Heart right ventricle (tissue), 16 donors: ENCODE measurements at regions not wholly inside any gene's neighbourhood (a gene's known extent, or its start where the extent isn't known, plus 50 kb on each side); places are given as distances from the start of the nearest gene placed in this dataset.

Source experiments
- ATAC-seq, 8 donors: fragments of 200-7000 bp; cut with Tn5 transposase; one replicate each; pipeline ENCODE4 v1.9.1; 2020; ENCODE audit warnings: mild to moderate bottlenecking in 8 of 8, moderate library complexity in 8 of 8, moderate number of reproducible peaks in 1 of 8
- DNase-seq, 2 donors: peaks; one replicate each; pipeline ENCODE4 v3.0.0-alpha.2; 2020
- H3K27ac ChIP-seq, 10 donors: fragments of 200-600 bp; sonication (generic) in 2 of 10; one replicate each; pipeline versions ENCODE4 v1.5.0 to v1.8.0; 2020 to 2022; ENCODE audit warnings: mild to moderate bottlenecking in 3 of 10
- H3K27me3 ChIP-seq, 7 donors: fragments of 200-600 bp; one replicate each; pipeline ENCODE4 v1.8.0; 2021 to 2022; ENCODE audit warnings: mild to moderate bottlenecking in 2 of 7
- H3K36me3 ChIP-seq, 9 donors: fragments of 200-600 bp; sonication (generic) in 1 of 9; one replicate each; pipeline versions ENCODE4 v1.5.0 to v1.8.0; 2020 to 2022; ENCODE audit warnings: mild to moderate bottlenecking in 2 of 9
- H3K4me1 ChIP-seq, 9 donors: fragments of 200-600 bp; sonication (generic) in 1 of 9; one replicate each; pipeline versions ENCODE4 v1.5.0 to v1.8.0; 2020 to 2022; ENCODE audit warnings: mild to moderate bottlenecking in 4 of 9
- H3K4me3 ChIP-seq, 10 donors: fragments of 200-600 bp; sonication (generic) in 2 of 10; one replicate each; pipeline versions ENCODE4 v1.5.0 to v1.8.0; 2020 to 2022; ENCODE audit warnings: mild to moderate bottlenecking in 7 of 10, moderate library complexity in 2 of 10
- H3K9me3 ChIP-seq, 11 donors: fragments of 200-600 bp in 10 of 11; sonication (generic) in 2 of 11; one replicate each; pipeline versions ENCODE4 v1.5.0 to v1.8.0; 2013 to 2022; ENCODE audit warnings: mild to moderate bottlenecking in 2 of 11, control low read depth in 1 of 11, moderate library complexity in 1 of 11
- WGBS, 2 donors: extraction: QIAGEN DNeasy Blood & Tissue Kit; methylation state at CpG; one replicate each; pipeline ENCODE4 v1.1.7; 2013; ENCODE audit warnings: inconsistent platforms in 1 of 2; 5-methylcytosine and 5-hydroxymethylcytosine counted together
- intact Hi-C, 10 donors: fragments of 100-400 bp; cut with DNase I; formaldehyde crosslinking; loops; one replicate each; pipeline versions ENCODE4 v1.11.1 to v1.14.2; 2022
- TF ChIP-seq, protein P1 (sequence below), 9 donors: fragments of 200-600 bp; sonication (generic) in 2 of 9; IDR thresholded peaks; one replicate each; pipeline versions ENCODE4 v1.5.0 to v1.8.0; 2021 to 2022; ENCODE audit warnings: antibody characterized with exemption in 9 of 9, mild to moderate bottlenecking in 5 of 9, moderate library complexity in 1 of 9
- donor health status: Arrhythmogenic right ventricular cardiomyopathy.
- donor health status: ischemic (EF 13 %, LVEDD 7.1; RV severe dilation, severe dysfunction).
- donor health status: healthy with polysubstance abuse.
- donor health status: DM: no; HTN: yes; CAD: no.
- donor health status: DM: no; HTN: no; CAD: no.
- donor health status: ischemic (EF 25% LVEDD 6.9; RV normal size, moderate dysfunction).
- donor health status: ischemic (EF 25% LVEDD 5.7; RV mildly dilated, moderate dysfunction).
- donor health status: healthy.
- donor health status: DM: yes; HTN: yes; CAD: no.
- donor health status: Ischemic cardiomyopathy.
- donor health status: ischemic (EF 35%, LVEDD 5.7; RV mildly dilated, moderate dysfunction).
- donor health status: nonischemic (EF 11% LVEDD 7.7; RV severe dilation, severe dysfunction).
- donor health status: DM: yes; HTN: yes; CAD: no.
- donor health status: PGD.
- donor health status: ischemic (EF 29% LVEDD 5.4; RV normal size, mild dysfunction).
- donor health status: nonischemic (EF 23%, LVEDD 6.1; RV moderate dilation, normal function).

DNA sequence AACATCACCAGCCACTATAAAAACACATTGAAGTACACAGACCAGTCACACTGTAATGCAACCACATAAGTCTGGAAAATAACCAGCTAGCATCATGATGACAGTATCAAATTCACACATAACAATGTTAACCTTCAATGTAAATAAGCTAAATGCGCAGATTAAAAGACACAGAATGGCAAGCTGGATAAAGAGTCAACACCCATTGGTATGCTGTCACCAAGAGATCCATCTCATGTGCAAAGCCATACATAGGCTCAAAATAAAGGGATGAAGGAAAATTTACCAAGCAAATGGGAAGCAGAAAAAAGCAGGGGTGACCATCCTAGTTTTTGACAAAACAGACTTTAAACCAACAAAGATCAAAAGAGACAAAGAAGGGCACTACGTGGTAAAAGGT, 110.8 kb downstream of the NR4A2 start:
- no peak overlapping the region for H3K27ac ChIP-seq

DNA sequence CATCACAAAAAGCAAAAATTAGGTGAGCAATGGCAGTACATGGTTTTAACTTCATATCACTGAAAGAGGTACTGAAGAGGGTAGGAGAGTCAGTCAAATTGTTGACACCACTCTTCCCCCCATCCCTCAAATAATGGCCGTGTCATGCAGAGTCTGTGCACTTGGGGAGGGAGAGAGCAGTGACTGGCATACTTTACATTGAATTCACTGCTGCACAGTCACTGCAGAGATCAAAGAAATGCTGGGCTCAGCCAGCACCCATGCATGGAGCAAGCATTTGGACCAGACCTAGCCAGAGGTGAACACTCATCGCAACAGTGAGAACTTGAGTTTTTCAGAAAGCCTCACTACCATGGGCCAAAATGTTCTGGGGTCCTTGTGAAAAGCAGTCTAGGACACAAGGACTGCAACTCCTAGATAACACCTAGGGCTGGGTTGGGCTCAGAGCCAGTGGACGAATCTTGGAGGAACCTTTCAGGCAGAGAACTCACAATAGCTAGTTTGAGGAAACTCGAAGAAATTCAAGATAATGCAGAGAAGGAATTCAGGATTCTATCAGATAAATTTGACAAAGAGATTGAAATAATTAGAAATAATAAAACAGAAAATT, 112.9 kb downstream of the NR4A2 start:
- ATAC-seq, result no peak
- Histone ChIP-seq H3K27ac (no peak overlapping the region), H3K27me3 (peaks cover 0 to 5% (median 0%) of the 10 kb centered on the region in 7 donors), H3K36me3 (no peaks in the 10 kb centered on the region), H3K4me1 (no peaks in the 10 kb centered on the region), H3K4me3 (no peak overlapping the region), H3K9me3 (peaks cover 0 to 39% (median 3%) of the 10 kb centered on the region in 11 donors)
- 71 to 74% methylated on average over 4 of the region's 4 CpGs for WGBS, 2 donors
- no peak for DNase-seq
- TF ChIP-seq, protein P1, sequence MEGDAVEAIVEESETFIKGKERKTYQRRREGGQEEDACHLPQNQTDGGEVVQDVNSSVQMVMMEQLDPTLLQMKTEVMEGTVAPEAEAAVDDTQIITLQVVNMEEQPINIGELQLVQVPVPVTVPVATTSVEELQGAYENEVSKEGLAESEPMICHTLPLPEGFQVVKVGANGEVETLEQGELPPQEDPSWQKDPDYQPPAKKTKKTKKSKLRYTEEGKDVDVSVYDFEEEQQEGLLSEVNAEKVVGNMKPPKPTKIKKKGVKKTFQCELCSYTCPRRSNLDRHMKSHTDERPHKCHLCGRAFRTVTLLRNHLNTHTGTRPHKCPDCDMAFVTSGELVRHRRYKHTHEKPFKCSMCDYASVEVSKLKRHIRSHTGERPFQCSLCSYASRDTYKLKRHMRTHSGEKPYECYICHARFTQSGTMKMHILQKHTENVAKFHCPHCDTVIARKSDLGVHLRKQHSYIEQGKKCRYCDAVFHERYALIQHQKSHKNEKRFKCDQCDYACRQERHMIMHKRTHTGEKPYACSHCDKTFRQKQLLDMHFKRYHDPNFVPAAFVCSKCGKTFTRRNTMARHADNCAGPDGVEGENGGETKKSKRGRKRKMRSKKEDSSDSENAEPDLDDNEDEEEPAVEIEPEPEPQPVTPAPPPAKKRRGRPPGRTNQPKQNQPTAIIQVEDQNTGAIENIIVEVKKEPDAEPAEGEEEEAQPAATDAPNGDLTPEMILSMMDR (IDR thresholded peaks at IDR 0.05), result no peak
- intact Hi-C loops, result no loop called here

More for the DNA sequence above, 110.8 kb downstream of the NR4A2 start:
- TF ChIP-seq, protein P1 (IDR thresholded peaks at IDR 0.05), result no peak
- DNase-seq (no peak), ATAC-seq (no peak)
- Histone ChIP-seq H3K4me1 (no peaks in the 10 kb centered on the region), H3K36me3 (no peaks in the 10 kb centered on the region), H3K4me3 (no peak overlapping the region), H3K9me3 (peaks cover 0 to 46% (median 3%) of the 10 kb centered on the region in 11 donors), H3K27me3 (peaks cover 0 to 4% (median 0%) of the 10 kb centered on the region in 7 donors)
- WGBS, 2 donors, result 75 to 81% methylated on average over 2 of the region's 2 CpGs
- intact Hi-C loops, result no loop called here

DNA sequence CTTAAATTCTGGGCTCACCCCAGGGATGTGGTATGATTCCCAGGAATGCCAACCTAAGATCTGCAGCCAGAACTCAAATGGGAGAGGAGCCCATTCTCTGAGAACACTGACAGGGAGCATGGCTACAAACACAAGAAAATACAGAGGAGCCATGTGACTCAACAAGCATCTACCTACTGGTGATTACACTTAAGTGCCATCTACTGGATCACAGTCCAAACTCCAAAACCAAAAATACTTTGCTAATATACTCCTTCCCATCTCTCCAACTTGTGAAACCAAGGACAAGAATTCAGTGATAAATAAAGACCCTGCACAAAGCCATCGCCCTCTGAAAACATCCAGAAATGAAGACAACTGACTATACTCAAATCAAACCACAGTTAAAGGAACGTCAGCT, 116.9 kb downstream of the NR4A2 start:
- ATAC-seq, result no peak
- Histone ChIP-seq H3K36me3 (no peaks in the 10 kb centered on the region), H3K27ac (no peak overlapping the region), H3K27me3 (peaks cover 0 to 5% (median 0%) of the 10 kb centered on the region in 7 donors), H3K4me3 (no peak overlapping the region), H3K4me1 (no peaks in the 10 kb centered on the region), H3K9me3 (peaks cover 0 to under 1% (median 0%) of the 10 kb centered on the region in 11 donors)
- TF ChIP-seq, protein P1 (IDR thresholded peaks at IDR 0.05), result no peak
- intact Hi-C loops, result no loop called here
- no peak for DNase-seq
- 37 to 40% methylated on average over 2 of the region's 2 CpGs for WGBS, 2 donors

DNA sequence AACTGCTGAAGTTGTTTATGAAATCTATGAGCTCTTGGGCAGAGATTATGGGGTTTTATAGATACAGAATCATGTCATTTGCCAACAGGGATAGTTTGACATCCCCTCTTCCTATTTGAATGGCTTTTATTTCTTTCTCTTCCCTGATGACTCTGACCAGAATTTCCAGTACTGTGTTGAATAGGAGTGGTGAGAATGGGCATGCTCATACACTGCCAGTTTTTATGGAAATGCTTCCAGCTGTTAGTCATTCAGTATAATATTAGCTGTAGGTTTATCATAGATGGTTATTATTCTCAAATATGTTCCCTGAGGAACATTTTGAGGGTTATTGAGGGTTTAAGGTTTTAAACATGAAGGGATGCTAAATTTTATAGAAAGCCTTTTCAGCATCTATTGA, 121.2 kb downstream of the NR4A2 start:
- DNase-seq (no peak), ATAC-seq (no peak)
- H3K27me3 ChIP-seq, result peaks cover 0 to 5% (median 0%) of the 10 kb centered on the region in 7 donors
- intact Hi-C loops, result no loop called here
- H3K4me3 ChIP-seq, result no peak overlapping the region
- no peaks in the 10 kb centered on the region for H3K9me3 ChIP-seq
- no peaks in the 10 kb centered on the region for H3K36me3 ChIP-seq
- no peaks in the 10 kb centered on the region for H3K4me1 ChIP-seq
- no peak overlapping the region for H3K27ac ChIP-seq
- TF ChIP-seq, protein P1 (IDR thresholded peaks at IDR 0.05), result no peak
